Prostate gland (tissue), 2 donors: ENCODE measurements at regions not wholly inside any gene's neighbourhood (a gene's known extent, or its start where the extent isn't known, plus 50 kb on each side); places are given as distances from the start of the nearest gene placed in this dataset.

ENCODE experiments used
- DNase-seq: peaks from one replicate; pipeline ENCODE4 v3.0.0-alpha.2; 2019; ENCODE audit warnings: low spot score
- H3K27ac ChIP-seq, 2 donors: fragments of 200-600 bp; sonication (generic); 2 replicates each; pipeline ENCODE4 v1.5.1; 2017 to 2019
- H3K27me3 ChIP-seq: fragments of 200-600 bp; sonication (generic); replicated peaks from 2 replicates; pipeline ENCODE4 v1.5.1; 2019; ENCODE audit not compliant: insufficient read depth
- H3K36me3 ChIP-seq, 2 donors: fragments of 200-600 bp; sonication (generic); 1 replicate in 1 of 2; 2 replicates in 1 of 2; pipeline versions ENCODE4 v1.5.1 to v1.8.1; 2017 to 2019
- H3K4me1 ChIP-seq: fragments of 200-600 bp; sonication (generic); replicated peaks from 2 replicates; pipeline ENCODE4 v1.5.1; 2019
- H3K4me3 ChIP-seq, 2 donors: fragments of 200-600 bp; sonication (generic); 2 replicates each; pipeline ENCODE4 v1.5.1; 2017 to 2019
- H3K9me3 ChIP-seq: fragments of 200-600 bp; sonication (generic); 2 replicates; pipeline ENCODE4 v1.5.1; 2017
- POLR2A ChIP-seq: fragments of 450-650 bp; IDR thresholded peaks from one replicate; pipeline ENCODE4 v1.6.1; 2016; ENCODE audit warnings: antibody characterized with exemption, mild to moderate bottlenecking
- POLR2AphosphoS5 ChIP-seq: sonication (generic); formaldehyde crosslinking; IDR thresholded peaks from one replicate; pipeline ENCODE4 v1.6.1; 2017; ENCODE audit warnings: antibody characterized with exemption
- WGBS: methylation state at CpG from one replicate; pipeline ENCODE4 v1.1.5; 2018; 5-methylcytosine and 5-hydroxymethylcytosine counted together
- intact Hi-C: fragments of 100-400 bp; cut with DNase I; formaldehyde crosslinking; loops from one replicate; pipeline ENCODE4 v1.14.2; 2022
- TF ChIP-seq, protein P1 (sequence below), 4 experiments: fragments of 200-600 bp in 2 of 4; fragments of 450-650 bp in 2 of 4; sonication (generic) in 2 of 4; IDR thresholded peaks; 1 replicate in 3 of 4; 2 replicates in 1 of 4; pipeline ENCODE4 v1.5.1; 2016 to 2019; ENCODE audit warnings: antibody characterized with exemption in 4 of 4, mild to moderate bottlenecking in 2 of 4, moderate library complexity in 2 of 4

DNA sequence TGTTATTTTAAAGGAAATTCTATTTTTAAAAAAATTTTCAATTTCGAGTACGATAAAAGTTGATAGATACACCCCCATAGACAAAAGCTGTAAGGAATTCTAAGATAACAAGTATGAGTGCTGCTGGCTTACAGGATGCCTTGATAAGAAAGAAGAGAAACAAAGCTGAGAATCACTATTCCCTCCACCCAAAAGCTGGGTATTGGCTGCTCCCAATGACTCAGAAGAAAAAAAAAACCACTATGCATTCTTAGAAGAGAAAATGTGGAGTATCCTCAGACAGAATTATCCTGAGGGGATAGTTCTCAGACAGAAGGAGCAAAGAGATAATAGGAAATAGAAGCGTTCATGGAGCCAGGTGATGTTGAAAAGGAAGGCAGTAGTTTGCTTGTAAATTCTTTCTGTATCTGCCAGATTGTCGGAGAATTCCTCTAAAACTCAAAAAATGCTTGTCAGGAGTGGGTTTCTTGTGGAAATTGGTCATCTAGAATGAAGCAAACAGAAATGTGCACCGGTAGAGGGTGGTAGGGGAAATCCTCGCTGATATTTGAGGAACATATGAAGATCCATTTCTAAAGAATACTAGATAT, 217.5 kb upstream of the ADAMTS3 start:
- no peaks in the 10 kb centered on the region for H3K36me3 ChIP-seq
- no peaks in the 10 kb centered on the region for H3K9me3 ChIP-seq
- no peak overlapping the region for H3K27ac ChIP-seq
- TF ChIP-seq POLR2AphosphoS5: no peak
- TF ChIP-seq, protein P1, sequence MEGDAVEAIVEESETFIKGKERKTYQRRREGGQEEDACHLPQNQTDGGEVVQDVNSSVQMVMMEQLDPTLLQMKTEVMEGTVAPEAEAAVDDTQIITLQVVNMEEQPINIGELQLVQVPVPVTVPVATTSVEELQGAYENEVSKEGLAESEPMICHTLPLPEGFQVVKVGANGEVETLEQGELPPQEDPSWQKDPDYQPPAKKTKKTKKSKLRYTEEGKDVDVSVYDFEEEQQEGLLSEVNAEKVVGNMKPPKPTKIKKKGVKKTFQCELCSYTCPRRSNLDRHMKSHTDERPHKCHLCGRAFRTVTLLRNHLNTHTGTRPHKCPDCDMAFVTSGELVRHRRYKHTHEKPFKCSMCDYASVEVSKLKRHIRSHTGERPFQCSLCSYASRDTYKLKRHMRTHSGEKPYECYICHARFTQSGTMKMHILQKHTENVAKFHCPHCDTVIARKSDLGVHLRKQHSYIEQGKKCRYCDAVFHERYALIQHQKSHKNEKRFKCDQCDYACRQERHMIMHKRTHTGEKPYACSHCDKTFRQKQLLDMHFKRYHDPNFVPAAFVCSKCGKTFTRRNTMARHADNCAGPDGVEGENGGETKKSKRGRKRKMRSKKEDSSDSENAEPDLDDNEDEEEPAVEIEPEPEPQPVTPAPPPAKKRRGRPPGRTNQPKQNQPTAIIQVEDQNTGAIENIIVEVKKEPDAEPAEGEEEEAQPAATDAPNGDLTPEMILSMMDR (IDR thresholded peaks at IDR 0.05): no peak
- no peak for TF ChIP-seq POLR2A
- no peaks in the 10 kb centered on the region for H3K27me3 ChIP-seq
- no peak overlapping the region for H3K4me3 ChIP-seq
- WGBS: 80% methylated on average over 6 of the region's 6 CpGs
- H3K4me1 ChIP-seq: no peaks in the 10 kb centered on the region
- no peak for DNase-seq
- intact Hi-C loops: no loop called here

DNA sequence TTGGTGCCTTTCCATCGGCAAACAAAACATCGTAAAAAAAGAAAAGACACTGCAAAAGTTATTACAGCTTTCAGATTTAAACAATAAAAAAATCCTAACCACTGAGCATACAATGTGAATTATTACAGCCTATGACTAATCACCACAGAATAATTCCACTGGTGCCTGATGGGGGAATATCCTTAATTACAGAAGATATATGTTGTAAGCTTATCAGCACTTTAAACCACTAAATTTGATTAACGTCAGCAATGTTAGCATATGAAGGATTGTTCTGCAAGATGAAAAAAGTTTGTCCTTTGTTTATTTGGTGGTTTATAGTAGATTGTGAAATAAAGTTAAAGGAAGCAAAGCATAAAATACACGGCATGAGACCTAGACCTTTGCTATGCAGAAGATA, 210.2 kb upstream of the ADAMTS3 start:
- Histone ChIP-seq H3K9me3 (no peaks in the 10 kb centered on the region), H3K36me3 (no peaks in the 10 kb centered on the region), H3K27me3 (no peaks in the 10 kb centered on the region), H3K4me3 (no peak overlapping the region), H3K27ac (no peak overlapping the region), H3K4me1 (no peaks in the 10 kb centered on the region)
- DNase-seq: no peak
- intact Hi-C loops: no loop called here
- WGBS: 47% methylated on average over 4 of the region's 4 CpGs
- no peak for TF ChIP-seq POLR2A
- TF ChIP-seq, protein P1 (IDR thresholded peaks at IDR 0.05): no peak
- no peak for TF ChIP-seq POLR2AphosphoS5

DNA sequence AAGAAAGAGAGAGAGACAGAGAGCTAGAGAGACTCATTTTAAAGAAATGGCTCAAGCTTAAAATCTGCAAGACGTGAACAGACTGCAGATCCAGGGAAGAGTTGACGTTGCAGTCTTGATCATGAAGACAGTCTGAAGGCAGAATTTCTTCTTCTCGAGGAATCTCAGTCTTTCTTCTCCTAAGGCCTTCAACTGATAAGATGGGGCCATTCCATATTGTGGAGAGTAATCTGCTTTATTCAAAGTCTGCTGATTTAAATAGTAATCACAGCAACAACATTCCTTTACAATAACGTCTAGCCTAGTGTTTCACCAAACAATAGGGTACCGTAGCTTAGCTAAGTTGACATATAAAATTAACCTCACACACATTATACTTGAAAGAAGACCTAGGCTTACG, 208.4 kb upstream of the ADAMTS3 start:
- Histone ChIP-seq H3K4me1 (no peaks in the 10 kb centered on the region), H3K27me3 (no peaks in the 10 kb centered on the region), H3K4me3 (no peak overlapping the region), H3K36me3 (no peaks in the 10 kb centered on the region), H3K27ac (no peak overlapping the region), H3K9me3 (no peaks in the 10 kb centered on the region)
- DNase-seq: no peak
- 79% methylated on average over 6 of the region's 6 CpGs for WGBS
- TF ChIP-seq POLR2A: no peak
- TF ChIP-seq, protein P1 (IDR thresholded peaks at IDR 0.05): no peak
- TF ChIP-seq POLR2AphosphoS5: no peak
- intact Hi-C loops: no loop called here

DNA sequence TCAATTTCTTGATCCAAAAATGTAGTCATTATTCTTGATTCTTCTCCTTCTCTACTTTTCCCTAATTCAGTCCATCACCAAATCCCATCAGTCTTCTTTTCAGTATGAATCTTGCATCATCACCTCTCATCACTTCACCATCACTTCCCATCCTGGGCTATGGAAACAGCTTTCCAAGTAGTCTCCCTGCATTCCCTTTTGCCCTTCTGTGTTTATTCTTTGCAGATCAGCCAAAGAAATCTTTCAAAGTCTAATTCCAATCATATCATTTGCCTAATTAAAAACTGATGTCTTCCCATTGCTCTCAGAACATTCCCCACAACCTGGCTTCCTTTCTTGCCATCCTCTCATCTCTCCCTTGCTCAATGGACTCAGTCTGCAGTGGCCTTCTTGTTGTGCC, 201.7 kb upstream of the ADAMTS3 start:
- no peak for DNase-seq
- no peak overlapping the region for H3K4me3 ChIP-seq
- H3K27ac ChIP-seq: no peak overlapping the region
- no peak for TF ChIP-seq POLR2A
- TF ChIP-seq, protein P1 (IDR thresholded peaks at IDR 0.05): no peak
- no peak for TF ChIP-seq POLR2AphosphoS5
- intact Hi-C loops: no loop called here
- H3K27me3 ChIP-seq: no peaks in the 10 kb centered on the region
- H3K9me3 ChIP-seq: no peaks in the 10 kb centered on the region
- H3K4me1 ChIP-seq: no peaks in the 10 kb centered on the region
- no peaks in the 10 kb centered on the region for H3K36me3 ChIP-seq

DNA sequence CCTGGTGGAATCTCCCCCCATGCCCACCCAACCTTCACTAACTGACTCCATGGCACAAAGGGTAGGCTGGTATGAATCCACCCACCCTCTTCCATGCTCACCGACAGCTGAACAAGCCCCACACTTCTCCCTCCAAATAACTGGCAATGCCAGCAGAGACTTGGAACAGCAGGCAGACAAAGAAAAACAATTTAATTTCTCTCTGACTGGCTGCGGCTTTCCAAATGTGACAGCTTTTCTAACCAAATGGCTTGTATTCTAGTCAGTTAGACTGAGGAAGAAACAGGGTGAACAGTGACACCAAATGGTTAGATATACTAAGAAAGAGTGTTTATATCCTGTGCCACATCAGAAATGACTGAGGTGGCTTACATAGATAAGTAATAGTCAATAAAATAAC, 199.3 kb upstream of the ADAMTS3 start:
- Histone ChIP-seq H3K27ac (no peak overlapping the region), H3K9me3 (no peaks in the 10 kb centered on the region), H3K36me3 (no peaks in the 10 kb centered on the region), H3K27me3 (no peaks in the 10 kb centered on the region), H3K4me1 (no peaks in the 10 kb centered on the region), H3K4me3 (no peak overlapping the region)
- intact Hi-C loops: no loop called here
- no peak for DNase-seq
- WGBS: 46% methylated on average over 2 of the region's 2 CpGs
- no peak for TF ChIP-seq POLR2AphosphoS5
- TF ChIP-seq POLR2A: no peak
- TF ChIP-seq, protein P1 (IDR thresholded peaks at IDR 0.05): no peak
